ENCODE measurements at regions not wholly inside any gene's neighbourhood (a gene's known extent, or its start where the extent isn't known, plus 50 kb on each side); places are given as distances from the start of the nearest gene placed in this dataset.
"Not testable (repeated sequence)": the region's sequence is repeated elsewhere in the genome, so short reads cannot be mapped to it uniquely, and the experiment has no call there.

GRCh38 chr7:82598958-82599357 lies 155.4 kb upstream of the CACNA2D1 start:
- TF ChIP-seq FOXA1 (IDR thresholded peaks at IDR 0.05) (no peak), JUND (IDR thresholded peaks at IDR 0.05) (no peak), EGR1 (IDR thresholded peaks at IDR 0.05; ENCODE audit: low read depth in 2 of 2) (no peak), TAF1 (conservative IDR thresholded peaks at IDR 0.05) (no peak), ATF3 (IDR thresholded peaks at IDR 0.05) (no peak), SP1 (IDR thresholded peaks at IDR 0.05) (no peak), HNF4G (IDR thresholded peaks at IDR 0.05) (no peak), FOXA2 (IDR thresholded peaks at IDR 0.05) (no peak), RXRA (IDR thresholded peaks at IDR 0.05) (no peak)
- no peak overlapping the region for H3K4me3 ChIP-seq (ENCODE audit: low read depth in 1 of 3, low read length in 3 of 3)
- no peaks in the 10 kb centered on the region for H3K9me3 ChIP-seq (ENCODE audit: control insufficient read depth in 4 of 4, low read length in 3 of 4)
- H3K27ac ChIP-seq (ENCODE audit: low read depth in 1 of 2, low read length in 2 of 2) = no peak overlapping the region
- 51% methylated on average over 1 of the region's 1 CpG for WGBS
- H3K36me3 ChIP-seq (ENCODE audit: control insufficient read depth in 4 of 4, insufficient read depth in 3 of 4, low read depth in 1 of 4, low read length in 3 of 4) = no peaks in the 10 kb centered on the region
- peaks cover 0 to 1% (median 0%) of the 10 kb centered on the region in 4 donors for H3K4me1 ChIP-seq (ENCODE audit: control insufficient read depth in 4 of 4, insufficient read depth in 4 of 4, low read length in 3 of 4)
- no peaks in the 10 kb centered on the region for H3K27me3 ChIP-seq (ENCODE audit: control insufficient read depth in 4 of 4, insufficient read depth in 4 of 4, low read length in 3 of 4)
- H3K9ac ChIP-seq (ENCODE audit: low read depth in 1 of 2, low read length in 2 of 2) = no peak overlapping the region
- no peak for DNase-seq (ENCODE audit: low spot score)

- 74% methylated on average over 3 of the region's 3 CpGs for WGBS
- not testable (repeated sequence) for H3K4me1 ChIP-seq (ENCODE audit: control insufficient read depth in 4 of 4, insufficient read depth in 4 of 4, low read length in 3 of 4); H3K9me3 ChIP-seq (ENCODE audit: control insufficient read depth in 4 of 4, low read length in 3 of 4); DNase-seq (ENCODE audit: low spot score); H3K27me3 ChIP-seq (ENCODE audit: control insufficient read depth in 4 of 4, insufficient read depth in 4 of 4, low read length in 3 of 4); H3K4me3 ChIP-seq (ENCODE audit: low read depth in 1 of 3, low read length in 3 of 3); H3K27ac ChIP-seq (ENCODE audit: low read depth in 1 of 2, low read length in 2 of 2); H3K9ac ChIP-seq (ENCODE audit: low read depth in 1 of 2, low read length in 2 of 2); H3K36me3 ChIP-seq (ENCODE audit: control insufficient read depth in 4 of 4, insufficient read depth in 3 of 4, low read depth in 1 of 4, low read length in 3 of 4)
These were observed 152.2 kb upstream of the CACNA2D1 start for GRCh38 chr7:82595795-82596194.

- TF ChIP-seq CTCF (IDR thresholded peaks at IDR 0.05; ENCODE audit: low read depth, low read length, missing input control) (no peak), SP1 (IDR thresholded peaks at IDR 0.05) (no peak), NR2F2 (IDR thresholded peaks at IDR 0.05) (no peak), RAD21 (IDR thresholded peaks at IDR 0.05) (no peak), YY1 (IDR thresholded peaks at IDR 0.05) (no peak), FOXA2 (IDR thresholded peaks at IDR 0.05) (no peak), ATF3 (IDR thresholded peaks at IDR 0.05) (no peak), REST (IDR thresholded peaks at IDR 0.05) (no peak), RXRA (IDR thresholded peaks at IDR 0.05) (no peak), ZBTB33 (IDR thresholded peaks at IDR 0.05) (no peak), HNF4G (IDR thresholded peaks at IDR 0.05) (no peak), GABPA (IDR thresholded peaks at IDR 0.05 in 1 of 2, conservative IDR thresholded peaks at IDR 0.05 in 1 of 2) (no peak), EGR1 (IDR thresholded peaks at IDR 0.05; ENCODE audit: low read depth in 2 of 2) (no peak), JUND (IDR thresholded peaks at IDR 0.05) (no peak)
- Histone ChIP-seq H3K9me3 (ENCODE audit: control insufficient read depth in 4 of 4, low read length in 3 of 4) (no peaks in the 10 kb centered on the region), H3K27ac (ENCODE audit: low read depth in 1 of 2, low read length in 2 of 2) (no peak overlapping the region), H3K27me3 (ENCODE audit: control insufficient read depth in 4 of 4, insufficient read depth in 4 of 4, low read length in 3 of 4) (peaks cover 0 to 3% (median 0%) of the 10 kb centered on the region in 4 donors), H3K4me3 (ENCODE audit: low read depth in 1 of 3, low read length in 3 of 3) (no peak overlapping the region), H3K36me3 (ENCODE audit: control insufficient read depth in 4 of 4, insufficient read depth in 3 of 4, low read depth in 1 of 4, low read length in 3 of 4) (no peaks in the 10 kb centered on the region), H3K9ac (ENCODE audit: low read depth in 1 of 2, low read length in 2 of 2) (no peak overlapping the region), H3K4me1 (ENCODE audit: control insufficient read depth in 4 of 4, insufficient read depth in 4 of 4, low read length in 3 of 4) (peaks cover 0 to 1% (median 0%) of the 10 kb centered on the region in 4 donors)
- no peak for DNase-seq (ENCODE audit: low spot score)
These were observed 151.6 kb upstream of the CACNA2D1 start for GRCh38 chr7:82595176-82595575.
